GM19238 (cell line): ENCODE measurements at regions not wholly inside any gene's neighbourhood (a gene's known extent, or its start where the extent isn't known, plus 50 kb on each side); places are given as distances from the start of the nearest gene placed in this dataset.
"Not testable (repeated sequence)": the region's sequence is repeated elsewhere in the genome, so short reads cannot be mapped to it uniquely, and the experiment has no call there.

ENCODE experiments used
- DNase-seq: peaks from one replicate; pipeline ENCODE4 v3.0.0; 2011; ENCODE audit warnings: low spot score; ENCODE audit not compliant: insufficient read length

DNA sequence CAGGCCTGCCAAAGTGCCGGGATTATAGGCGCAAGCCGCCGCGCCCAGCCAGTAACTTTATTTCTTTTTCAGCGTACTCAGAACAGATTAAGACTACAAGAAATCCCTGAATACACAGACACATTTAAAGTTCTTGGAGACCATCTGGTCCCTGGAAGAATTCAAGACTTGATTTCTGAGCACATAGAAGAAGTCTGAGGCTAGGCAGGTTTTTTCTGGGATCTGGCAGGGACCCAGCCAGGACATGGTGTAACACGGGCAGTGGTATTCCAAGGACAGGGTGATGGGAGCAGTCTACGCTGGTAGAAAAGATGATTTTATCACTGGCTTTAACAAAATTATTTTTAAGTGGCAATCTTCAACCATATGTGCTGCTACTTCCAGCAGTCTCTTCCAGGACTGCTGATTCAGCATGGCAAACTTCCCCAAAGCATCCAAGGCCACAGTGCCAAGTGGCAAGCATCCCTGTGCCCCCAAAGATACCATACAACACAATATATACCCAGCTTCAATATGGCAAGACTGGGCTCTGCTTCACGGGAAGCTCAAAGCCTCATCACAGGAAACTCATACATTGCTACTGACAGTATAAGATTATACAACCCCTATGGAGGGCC, 105.2 kb upstream of the OR5AK2 start:
- DNase-seq, result no peak

- DNase-seq, result no peak
Measured at GRCh38 chr11:56876621-56877275, 112.0 kb upstream of the OR5AK2 start.

DNA sequence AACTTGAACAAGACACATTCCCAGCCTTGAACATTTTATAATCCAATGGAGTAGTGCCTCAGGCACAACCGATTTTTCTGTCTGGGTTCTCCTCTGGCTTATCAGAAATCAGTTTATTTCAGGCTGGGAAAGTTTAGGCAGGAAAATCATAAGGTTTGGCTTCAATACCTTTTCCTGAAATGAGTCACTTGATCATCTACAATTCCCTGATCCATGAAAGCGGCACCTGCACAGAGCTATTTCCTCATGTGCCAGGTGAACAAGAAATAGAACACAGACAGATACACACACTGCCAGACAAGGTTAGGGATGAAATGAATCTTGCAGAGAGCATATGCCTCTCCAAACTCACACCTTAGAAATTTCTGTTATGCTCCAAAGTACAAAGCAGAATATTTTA, 106.7 kb upstream of the OR9G4 start:
- DNase-seq, result no peak

DNA sequence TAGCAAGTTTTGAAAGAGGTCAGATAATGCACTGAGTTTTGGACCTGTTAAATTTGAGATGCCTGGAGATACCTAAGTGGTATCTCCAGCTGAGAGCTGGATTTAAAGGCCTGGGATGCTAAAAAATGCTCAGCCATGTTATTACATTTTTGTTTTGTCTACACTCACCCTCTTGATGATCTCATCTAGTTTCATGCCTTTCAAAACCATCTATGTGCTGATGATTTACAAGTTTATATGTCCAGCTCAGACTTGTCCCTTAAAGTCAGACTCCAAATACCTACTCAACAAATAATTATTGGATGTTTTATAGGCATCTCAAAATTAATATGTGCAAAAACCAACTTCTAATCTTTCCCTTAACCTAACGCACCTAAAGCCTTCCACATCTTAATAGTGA, 103.6 kb upstream of the OR9G4 start:
- DNase-seq, result no peak

GRCh38 chr11:56849852-56850251, 101.4 kb upstream of the OR9G4 start:
- DNase-seq, result no peak

DNA sequence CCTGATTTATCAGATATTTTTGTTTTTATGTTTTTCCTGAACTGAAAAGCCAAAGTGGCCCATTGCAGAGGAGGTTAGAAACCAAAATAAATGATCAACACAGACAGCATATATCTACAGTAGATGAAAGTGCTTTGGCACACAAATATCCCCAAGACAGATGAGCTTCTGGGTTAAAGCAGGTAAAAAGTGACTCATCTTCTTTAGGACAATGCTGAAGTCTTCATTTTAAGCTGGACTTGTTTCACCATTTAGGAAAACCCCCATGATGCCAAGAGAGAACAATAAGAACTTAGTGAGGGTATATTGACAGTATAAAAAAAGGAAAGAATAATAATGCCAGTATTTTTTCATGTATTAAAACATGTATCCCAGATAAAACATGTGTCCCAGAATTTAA, 100.8 kb upstream of the OR9G4 start:
- DNase-seq, result no peak

GRCh38 chr11:56848141-56848809, 99.8 kb upstream of the OR9G4 start:
- no peak for DNase-seq

DNA sequence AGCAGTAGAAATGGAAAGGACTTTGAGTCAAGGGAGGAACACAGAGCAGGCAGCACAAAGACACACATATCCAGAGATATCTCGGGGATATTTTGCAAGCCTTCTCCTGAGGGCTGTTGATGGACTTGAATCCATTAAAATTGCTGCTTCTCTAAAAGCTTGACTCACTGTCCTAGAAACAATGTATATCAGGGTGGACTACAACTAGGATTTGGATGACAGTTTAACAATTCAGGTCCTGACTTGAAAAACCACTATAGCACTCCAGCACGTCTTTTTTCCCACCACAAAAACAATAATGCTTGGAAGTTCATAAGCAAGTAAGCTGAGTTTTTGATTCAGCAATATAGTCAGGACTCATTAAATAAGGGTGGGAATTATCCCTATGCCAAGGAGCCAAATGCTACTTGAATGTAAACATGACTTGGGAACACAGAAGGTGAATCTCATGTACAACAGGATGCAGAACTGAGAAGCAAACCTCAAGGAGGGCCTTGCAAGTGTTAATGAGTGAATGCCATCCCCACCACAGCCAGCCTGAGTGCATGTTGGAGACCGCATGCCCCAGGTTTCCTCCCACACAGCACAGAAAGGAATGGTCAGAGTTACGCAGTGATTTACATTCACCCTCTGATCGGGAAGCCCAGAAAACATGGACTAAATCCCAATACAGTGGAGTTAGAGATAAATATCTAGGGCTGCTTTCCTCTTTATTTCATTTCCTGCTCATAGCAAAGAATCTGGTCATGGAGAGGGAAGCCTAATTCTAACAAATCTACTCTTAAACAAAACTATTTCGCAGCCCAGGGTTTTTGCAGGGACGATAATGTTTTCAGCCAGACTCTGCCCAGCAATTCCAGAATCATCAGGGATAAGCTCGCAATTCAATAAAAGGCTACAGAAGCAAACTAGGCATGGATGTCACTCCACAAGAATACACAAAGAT, 98.4 kb upstream of the OR9G4 start:
- DNase-seq, result no peak

- DNase-seq, result no peak
Measured at GRCh38 chr11:56845121-56845732, 96.7 kb upstream of the OR9G4 start.

DNA sequence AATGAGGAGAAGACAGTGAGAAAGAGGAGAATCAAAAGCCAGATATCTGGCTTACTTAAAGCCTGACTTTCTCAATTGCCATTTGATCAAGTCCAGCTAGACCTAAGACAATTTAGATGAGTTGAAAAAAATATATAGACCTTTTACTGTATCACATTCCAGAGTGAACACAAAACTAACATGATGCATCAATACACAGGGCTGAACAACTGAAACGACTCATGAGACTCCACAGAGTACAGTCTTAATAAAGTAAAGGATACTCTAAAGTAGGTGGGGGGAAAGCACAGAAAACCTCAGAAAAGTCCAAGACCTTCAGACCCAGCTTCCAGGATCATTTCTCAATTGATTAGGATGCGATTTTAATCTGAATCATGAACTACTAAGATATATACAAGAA, 95.3 kb upstream of the OR9G4 start:
- DNase-seq, result no peak

DNA sequence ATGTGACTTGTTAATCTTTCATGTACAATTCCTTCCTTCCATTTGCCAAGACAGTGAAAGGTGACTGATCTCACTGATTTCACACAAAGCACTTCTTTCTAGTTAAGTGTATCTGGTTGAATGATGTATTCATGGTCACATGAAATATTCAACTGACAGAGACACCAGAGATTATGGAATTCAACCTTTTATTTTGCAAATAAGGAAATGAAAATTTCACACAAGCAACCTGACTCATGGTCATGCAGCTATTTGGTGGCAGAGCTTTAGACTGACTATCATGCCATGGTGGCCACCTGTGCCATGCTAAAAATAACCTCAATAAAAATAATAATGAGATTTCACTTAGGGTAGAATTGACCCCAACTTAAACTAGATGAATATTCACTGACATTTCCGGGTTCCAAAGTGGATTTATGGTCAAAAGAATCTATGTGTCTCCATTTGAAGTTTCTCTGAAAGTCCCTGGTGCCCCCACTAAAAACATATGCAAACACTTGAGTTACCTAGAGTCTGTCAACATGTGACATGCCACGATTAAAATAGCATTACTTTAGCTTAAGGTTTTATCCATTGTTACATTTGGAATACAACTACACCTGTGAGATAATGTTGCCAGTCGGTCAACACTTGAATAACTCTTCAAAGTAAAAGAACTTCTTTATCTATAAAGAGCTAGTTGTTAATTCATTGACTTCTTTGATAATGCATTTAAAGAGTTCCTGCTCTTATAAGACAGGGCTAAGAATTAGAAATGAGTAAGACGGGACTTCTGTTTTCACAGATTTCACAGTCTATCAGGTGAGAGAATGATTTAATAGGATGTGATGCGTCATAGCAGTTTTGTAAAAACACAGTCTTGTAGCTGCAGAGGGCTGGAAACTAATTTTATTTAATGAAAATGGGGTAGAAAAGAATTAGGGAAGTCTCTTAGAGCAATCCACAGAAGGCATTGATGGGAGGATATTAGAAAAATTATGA, 94.6 kb upstream of the OR9G4 start:
- DNase-seq, result no peak

DNA sequence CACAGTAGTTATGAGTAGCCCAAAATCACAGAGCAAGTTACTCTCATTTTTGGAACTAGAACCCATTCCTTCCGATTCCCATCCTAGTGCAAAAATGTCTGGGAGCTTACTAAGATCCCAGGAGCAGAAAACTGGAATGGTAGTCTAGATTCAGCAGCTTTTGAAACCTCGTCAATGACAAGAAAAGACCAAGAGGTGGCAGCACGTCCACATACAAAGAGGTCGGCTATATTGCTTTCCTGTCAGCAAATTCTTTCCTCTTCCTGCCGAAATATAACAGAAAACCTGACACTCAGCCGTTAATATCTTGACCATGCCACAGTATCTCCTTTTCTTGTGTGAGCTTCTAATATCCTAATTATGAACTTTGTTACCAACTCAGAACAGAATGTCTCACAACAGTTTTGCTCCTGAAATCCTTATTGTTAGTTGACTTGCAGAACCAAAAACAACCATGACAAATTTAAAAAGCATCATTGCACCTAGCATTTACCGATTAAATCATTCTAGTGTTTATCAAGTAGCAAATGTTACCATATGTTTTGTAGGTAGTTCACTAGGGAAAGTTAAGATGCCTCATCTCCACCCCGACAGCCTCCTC, 92.8 kb upstream of the OR9G4 start:
- DNase-seq, result peak; percentile 2

- DNase-seq, result not testable (repeated sequence)
Measured at GRCh38 chr11:56827357-56827756, 78.9 kb upstream of the OR9G4 start.

- no peak for DNase-seq
Measured at GRCh38 chr11:56819916-56820315, 71.4 kb upstream of the OR9G4 start.

DNA sequence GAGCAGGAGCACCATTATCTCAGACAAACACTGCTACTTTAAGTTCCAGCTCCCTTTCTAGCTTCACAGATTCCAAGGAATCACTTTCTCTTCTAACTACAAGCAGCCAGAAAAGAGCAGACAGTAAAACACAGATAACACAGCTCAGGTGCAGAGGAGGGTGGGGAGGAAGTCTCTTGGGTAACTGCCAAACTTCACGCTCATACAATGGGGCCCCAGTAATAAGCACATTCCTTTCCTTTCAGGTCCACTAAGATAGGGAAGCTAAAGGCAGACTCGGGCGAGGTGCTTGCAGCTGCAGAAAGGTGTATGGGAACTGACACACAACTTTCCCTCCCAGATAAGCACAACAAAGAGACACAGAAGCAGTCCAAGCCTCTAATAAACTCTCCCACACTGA, 69.2 kb upstream of the OR9G4 start:
- no peak for DNase-seq

DNA sequence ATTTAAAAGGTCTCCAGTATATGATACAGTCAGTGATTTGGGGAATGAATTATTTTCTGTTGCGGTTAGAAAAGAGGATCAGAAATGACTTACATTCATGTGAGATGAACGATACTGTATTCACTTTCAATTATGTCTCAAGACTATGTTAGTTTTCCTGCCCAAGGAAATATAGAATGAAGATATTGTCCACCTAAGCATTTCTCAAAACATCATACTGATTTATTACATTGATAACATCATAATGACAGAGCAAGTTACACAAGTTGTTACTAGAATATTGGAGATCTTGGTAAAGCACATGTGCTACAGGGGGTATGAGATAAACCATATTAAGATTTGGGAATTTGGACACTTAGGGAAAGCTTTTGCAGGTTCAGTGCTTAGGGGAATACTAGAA, 67.8 kb upstream of the OR9G4 start:
- no peak for DNase-seq

GRCh38 chr11:56808326-56808725, 59.8 kb upstream of the OR9G4 start:
- no peak for DNase-seq

GRCh38 chr11:56799691-56800210, 51.3 kb upstream of the OR9G4 start:
- DNase-seq, result no peak
